Endothelial cell of hepatic sinusoid (primary cell): ENCODE measurements at regions not wholly inside any gene's neighbourhood (a gene's known extent, or its start where the extent isn't known, plus 50 kb on each side); places are given as distances from the start of the nearest gene placed in this dataset.
"Not testable (repeated sequence)": the region's sequence is repeated elsewhere in the genome, so short reads cannot be mapped to it uniquely, and the experiment has no call there.

Experiments used
- in situ Hi-C: cut with HindIII; loops from 2 replicates; pipeline ENCODE4 v1.10.0; 2017; ENCODE audit warnings: low sequenced_read_pairs

DNA sequence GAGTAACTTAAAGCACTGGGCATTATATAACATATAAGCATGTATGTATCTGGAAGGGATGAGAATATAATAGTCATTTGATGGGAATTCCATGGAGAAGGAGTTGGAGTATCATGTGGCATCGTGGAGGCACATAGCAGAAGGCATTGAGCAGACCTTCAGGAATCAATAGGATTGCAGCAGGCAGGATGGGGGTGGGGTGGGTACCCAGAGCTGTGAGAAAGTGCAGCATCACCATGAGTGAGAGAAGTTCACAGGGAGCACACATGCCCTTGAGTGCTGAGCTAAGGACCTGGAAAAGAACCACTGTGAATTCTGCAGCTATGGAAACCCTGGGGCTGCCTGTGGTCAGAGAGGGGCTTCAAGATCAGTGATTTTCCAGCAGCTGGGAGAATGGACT is 57.3 kb downstream of the MED10 start:
- in situ Hi-C loops, result no loop called here

DNA sequence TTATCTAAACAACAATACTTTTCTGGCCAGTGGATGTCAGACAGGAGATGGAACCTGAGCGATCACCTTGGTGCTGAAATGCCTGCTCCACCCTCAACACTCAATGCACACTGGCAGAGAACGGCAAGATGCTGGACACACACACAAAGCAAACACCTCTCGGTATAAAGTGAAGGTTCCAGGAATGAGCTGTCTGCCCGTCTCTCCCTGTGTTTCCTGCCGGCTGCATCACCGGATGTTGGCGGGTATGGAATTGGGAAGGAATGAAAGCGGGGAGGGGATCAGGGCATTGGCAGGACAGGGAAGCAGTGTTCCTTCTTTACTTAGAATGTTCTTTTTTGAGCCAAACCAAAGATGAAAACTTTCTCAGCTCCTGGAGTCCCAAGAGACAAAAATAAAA is 59.2 kb downstream of the MED10 start:
- in situ Hi-C loops, result loop anchor here (5.0 kb wide), 1 partner anchor 57 kb away; no protein-coding TSS in a partner anchor

DNA sequence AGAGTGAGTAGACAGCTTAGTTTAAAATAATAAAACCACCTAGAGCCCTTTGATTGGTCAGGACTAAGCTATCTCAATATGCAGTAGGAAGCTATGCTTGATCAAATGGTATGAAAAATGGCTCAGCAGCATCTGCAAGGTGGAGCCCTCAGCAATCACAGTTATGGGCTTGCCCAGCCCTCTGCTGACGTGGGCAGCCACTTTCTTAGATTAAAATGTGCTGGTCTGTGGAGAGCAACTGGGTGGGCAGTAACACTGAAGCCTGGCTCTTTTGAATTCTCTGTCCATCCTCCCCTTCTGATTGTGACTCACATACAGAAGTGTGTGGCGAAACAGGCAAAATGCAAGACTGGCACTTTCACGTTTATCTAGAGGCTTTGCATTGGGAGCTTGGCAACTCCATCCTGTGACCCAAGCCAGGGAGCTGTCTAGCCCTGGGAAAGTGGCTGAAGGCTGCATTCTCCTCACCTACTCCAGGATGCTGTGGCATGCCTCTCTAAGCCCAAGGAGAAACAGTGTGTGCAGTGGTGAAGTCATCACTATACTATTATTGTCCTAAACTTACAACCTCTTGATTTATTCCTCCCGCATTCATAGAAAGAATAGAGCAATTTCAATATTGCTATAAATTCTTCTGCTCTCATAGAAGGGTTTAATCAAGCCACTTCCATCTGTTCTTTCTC is 61.1 kb downstream of the MED10 start:
- in situ Hi-C loops, result loop anchor here (5.0 kb wide), 1 partner anchor 55 kb away; no protein-coding TSS in a partner anchor

DNA sequence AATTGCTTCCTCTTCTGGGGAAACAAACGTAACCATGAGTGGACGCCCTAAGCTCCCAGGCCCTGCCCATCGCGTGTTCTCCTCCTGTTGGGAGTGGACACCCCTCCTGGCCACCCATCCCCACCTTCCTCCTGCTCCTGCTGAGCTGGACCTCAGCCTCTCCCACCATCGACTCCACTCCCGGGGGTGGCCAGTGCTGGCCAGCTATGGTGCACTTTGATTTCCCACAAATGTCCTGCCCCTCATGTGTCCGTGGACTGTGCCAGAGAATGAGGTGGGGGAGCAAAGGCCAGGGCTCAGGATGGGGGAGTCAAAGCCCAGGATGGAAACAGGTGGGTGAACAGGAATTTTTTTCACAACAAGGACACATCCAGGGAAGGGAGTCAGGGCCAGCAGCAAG is 62.8 kb downstream of the MED10 start:
- in situ Hi-C loops, result loop anchor here (5.0 kb wide), 1 partner anchor 53 kb away; no protein-coding TSS in a partner anchor

DNA sequence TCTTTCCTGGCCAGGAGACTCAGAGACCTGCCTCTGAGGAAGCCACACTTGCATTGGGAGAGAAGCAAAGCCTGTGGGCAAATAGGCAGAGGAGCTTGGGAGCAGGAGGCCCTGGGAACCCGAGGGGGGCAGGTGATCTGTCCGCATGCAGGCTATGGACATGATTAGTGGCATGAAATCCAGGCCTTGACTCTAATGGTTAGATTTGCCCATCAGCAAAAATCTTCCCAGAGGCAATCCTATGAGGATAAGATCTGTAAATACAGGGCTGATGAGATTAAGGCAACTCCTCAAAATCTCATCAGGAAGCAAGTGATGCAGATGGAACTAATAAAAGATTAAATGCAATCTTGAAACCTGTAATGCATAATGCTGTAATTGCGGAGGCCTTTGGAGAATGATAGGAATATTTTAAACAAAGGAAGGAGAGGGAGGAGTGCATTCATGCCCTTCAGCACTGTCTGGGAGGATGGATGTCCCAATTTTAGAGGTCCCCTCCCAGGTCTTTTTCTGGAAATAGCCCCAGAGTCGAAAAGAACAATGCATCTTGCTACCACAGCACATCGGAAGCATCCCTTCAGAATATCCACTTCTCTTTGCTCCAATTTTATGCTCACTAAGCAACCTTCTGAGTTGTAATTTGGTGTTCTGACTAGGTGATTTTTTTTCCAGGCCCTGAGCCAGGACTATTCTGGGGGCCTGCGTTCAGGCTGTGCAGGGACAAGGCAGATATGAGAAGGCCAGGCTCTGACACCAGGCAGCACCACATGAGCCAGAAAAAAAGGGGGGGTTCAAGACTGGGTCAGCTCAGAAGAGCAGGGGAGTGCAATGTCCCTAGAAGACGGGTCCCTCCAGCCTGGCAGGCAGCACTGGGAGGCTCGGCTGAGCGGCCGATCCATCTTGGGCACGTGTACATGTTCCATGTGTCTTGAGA is 66.5 kb downstream of the MED10 start:
- in situ Hi-C loops, result no loop called here

DNA sequence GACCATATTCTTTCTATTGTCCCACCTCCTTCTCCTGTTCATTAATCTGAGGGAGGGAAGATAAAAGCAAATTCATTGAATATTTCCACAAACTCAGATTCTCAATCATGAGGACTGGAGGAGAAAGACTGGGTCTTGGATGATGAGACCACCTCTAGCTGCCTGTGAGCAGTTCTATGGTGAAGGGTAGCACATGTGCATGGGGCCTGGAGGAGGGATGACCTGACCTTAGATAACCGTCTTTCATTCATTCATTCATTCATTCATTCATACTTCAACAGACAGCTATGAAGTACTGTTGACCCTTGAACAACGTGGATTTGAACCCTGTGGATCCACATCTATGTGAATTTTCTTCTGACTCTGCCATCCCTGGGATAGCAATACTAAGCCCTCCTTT is 68.4 kb downstream of the MED10 start:
- in situ Hi-C loops, result no loop called here

DNA sequence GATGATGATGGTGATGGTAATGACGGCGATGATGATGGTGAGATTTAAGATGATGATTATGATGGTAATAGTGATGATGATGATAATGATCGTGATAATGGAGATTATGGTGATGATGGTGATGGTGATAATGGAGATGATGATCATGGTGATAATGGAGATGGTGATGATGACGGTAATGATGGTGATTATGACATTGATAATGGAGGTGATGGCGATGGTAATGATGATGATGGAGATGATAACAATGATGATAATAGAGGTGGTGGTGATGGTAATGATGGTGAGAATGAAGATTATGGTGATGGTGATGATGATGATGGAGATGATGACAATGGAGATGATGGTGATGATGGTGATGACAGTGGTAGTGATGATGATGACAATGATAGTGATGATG is 69.7 kb downstream of the MED10 start:
- in situ Hi-C loops, result no loop called here

DNA sequence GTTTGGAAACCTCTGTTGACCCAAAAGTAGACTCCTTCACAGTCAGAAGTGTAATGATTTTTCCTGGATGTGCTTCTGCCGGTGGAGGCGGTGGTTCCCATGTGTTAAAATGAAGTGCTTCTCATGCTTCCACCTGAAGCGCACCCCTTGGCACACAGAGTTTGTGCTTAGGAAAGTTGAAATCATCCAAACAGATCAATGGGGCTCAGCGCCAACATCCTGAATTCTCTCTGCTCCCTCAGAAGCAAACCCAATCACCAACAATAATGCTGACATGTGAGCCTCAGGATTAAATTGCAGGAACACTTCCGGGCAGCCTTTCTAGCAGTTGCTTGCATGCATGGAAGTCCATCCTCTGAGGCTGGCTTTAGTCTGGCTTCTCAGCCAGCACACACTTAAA is 71.0 kb downstream of the MED10 start:
- in situ Hi-C loops, result no loop called here

DNA sequence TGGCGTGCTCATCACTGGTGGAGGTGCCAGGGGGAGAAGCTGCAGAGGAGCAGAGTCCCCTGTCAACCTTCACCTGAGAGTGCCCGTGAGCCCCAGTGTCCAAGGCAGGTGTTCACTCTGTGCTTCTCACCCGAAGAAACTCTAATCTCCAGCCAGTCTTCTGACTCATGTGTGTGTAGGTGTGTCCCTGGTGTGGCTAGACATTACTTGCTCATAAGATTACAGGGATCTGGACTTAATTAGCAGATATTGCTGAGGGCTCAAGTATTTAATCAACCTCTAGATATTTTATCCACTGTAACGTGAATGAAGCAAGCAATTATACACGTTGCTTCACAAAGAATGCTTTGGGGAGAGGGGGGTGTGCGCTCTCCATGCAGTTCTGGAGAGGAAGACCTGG is 72.5 kb downstream of the MED10 start:
- in situ Hi-C loops, result no loop called here

DNA sequence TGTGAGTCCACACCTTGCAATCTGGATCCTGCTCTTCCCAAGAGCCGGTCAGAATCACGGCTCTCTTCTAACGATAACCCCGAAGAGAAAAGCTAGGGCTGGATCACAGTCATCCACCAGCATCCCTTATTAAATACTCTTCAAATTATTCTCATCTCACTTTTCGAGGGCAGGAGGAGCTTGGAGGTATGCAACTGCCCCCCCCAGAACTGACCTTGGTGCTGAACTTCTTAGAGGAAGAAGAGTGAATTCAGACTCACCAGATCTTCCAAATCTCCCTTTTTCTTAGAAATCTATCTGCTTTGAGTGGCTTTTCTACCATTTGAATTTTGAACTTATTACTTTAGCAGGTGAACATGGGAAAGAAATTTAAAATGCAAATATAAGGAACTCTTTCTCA is 75.7 kb downstream of the MED10 start:
- in situ Hi-C loops, result no loop called here

DNA sequence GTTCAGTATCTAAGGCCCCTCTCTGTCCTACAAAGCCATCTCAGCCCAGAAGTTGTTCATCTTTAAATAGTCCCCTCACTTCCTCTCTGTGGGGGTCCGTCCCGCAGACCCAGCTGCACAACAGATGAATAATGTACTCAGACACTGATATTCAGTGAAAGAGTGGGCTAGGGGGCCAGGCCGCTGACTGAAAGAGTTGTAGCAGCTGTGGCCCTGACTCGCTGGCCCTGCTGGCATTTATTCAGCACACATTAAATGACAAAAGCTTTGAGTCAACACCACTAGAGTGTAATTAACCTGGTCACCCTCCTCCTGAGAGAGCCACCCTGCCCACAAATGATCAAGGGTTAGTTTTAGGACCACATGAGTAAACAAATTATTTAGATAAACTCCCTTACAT is 76.3 kb downstream of the MED10 start:
- in situ Hi-C loops, result no loop called here

DNA sequence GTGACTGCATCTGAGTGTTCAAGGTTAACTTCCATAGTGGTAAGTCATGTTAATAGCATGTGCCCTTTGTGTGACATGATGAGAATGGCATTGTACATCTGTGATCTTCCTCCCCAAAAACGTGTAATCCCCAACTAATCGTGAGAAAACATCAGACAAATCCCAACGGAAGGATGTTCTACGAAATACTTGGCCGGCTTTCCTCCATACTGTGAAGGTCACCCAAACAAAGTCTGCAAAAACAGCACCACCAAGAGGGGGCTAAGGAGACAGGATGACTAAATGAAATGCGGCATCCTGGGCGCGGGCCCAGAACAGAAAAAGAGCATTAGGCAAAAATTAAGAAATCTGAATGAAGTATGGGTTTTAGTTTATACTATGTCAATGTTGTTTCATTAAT is 81.8 kb downstream of the MED10 start:
- in situ Hi-C loops, result loop anchor here (5.0 kb wide), 2 partner anchors 44 to 56 kb away; no protein-coding TSS in a partner anchor

DNA sequence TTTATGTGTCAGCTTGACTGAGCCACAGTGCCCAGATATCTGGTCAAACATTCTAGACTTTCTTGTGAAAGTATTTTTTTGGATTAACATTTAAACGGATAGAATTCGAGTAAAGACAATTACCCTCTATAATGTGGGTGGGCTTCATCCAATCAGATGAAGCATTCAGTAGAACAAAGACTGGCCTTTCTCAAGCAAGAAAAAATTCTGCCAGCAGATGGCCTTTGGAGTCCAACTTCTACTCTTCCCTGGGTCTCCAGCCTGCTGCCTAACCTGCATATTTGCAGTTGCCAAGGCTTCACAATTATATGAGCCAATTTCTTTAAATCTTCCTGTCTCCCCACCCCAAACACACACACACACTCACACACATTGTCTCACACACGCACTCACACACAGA is 86.4 kb downstream of the MED10 start:
- in situ Hi-C loops, result no loop called here

DNA sequence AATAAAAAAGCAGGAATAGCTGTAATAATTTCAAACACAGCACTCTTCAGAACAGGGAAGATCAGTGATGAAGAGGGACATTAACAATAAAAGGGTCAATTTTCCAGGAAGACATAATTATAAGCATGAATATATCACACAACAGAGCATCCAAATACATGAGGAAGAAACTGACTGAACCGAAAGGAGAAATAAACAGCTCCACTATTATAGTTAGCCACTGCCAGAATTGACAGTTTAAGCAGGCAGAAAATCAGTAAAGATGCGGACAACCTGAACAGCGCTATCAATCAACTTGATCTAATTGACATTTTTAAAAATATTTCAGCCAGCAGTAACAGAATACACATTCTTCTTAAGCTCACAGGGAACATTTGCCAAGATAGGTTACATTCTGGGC is 89.1 kb downstream of the MED10 start:
- in situ Hi-C loops, result no loop called here

DNA sequence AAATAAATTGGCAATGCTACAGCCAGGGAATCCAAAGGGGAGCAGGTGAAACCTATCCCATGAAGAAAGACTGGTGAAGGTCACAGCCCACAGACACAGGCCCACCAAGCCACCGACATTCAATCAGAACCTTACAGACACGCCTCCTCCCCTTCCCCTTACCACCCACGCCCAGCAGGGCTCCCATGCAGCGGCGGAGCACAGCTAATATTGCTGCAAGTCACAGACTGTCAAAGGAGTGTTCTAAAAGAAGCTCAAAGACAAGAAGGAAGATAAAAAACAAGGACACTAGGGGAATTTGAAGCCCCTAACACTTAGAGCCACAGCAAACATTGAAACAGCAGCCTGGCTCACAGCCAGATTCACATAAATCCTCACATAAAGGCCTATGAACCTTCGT is 91.2 kb downstream of the MED10 start:
- in situ Hi-C loops, result no loop called here

DNA sequence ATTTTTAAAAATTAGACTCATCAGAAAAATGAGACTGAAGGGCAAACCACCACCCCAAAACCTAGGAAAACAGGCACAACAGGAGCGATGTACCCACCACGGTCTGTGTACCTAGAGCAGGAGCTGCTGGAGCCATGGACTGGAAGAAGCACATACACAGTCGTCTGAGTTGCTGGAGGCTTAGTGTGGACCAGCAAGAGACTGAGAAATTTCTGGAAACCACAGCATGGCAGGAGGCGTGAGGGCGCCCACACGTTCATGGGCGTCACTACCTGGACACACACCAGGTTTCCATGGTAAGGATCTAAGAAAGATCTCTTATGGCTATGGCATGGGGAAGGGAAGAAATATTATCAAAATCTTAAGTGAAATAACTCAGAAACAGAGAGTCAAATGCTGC is 91.9 kb downstream of the MED10 start:
- in situ Hi-C loops, result no loop called here

DNA sequence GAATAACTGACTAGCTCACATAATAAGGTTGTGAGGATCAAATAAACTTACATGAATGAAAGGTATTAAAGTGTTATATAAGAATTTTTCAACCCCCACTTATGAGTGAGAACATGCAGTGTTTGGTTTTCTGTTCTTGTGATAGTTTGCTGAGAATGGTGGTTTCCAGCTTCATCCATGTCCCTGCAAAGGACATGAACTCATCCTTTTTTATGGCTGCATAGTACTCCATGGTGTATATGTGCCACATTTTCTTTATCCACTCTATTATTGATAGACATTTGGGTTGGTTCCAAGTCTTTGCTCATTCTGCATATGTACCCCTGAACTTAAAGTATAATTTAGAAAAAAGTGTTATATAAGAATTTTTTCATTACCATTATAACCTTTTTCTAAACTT is 93.9 kb downstream of the MED10 start:
- in situ Hi-C loops, result not testable (repeated sequence)

DNA sequence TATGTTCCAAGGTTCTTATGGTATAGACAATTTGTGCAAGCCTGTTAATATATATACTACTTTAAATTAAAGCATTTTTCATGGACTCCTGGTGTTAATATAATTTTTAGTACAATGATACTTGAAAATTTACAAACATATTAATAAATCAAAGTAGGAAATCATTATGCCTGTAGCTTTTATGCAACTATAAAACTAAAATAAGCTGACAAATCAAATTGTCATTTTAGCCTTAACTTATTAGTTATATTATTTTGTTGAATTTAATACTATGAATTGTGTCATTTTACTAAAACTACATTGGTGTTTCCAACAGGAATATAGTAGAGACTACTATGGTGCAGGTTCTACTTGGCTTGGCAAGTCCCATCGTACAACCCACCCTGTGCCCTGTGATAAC is 96.0 kb downstream of the MED10 start:
- in situ Hi-C loops, result no loop called here

DNA sequence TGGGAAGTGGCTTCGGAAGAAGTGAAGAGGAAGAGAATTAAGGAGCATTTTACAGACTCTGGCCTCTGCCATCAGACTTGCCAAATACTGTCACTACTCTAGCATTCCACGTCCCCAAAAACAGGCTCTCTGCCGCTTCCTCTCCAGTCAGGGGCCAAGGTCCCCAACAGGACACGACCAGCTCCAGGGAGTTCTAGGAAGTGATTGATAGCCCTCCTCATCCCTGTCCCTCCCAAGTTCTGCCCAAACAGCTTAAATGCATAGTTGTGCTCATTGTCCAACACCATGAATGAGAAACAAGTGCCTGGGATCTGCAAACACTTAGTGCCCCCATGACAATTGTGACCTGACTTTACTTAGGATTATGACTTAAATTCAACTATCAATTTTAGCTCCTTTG is 96.5 kb downstream of the MED10 start:
- in situ Hi-C loops, result no loop called here

DNA sequence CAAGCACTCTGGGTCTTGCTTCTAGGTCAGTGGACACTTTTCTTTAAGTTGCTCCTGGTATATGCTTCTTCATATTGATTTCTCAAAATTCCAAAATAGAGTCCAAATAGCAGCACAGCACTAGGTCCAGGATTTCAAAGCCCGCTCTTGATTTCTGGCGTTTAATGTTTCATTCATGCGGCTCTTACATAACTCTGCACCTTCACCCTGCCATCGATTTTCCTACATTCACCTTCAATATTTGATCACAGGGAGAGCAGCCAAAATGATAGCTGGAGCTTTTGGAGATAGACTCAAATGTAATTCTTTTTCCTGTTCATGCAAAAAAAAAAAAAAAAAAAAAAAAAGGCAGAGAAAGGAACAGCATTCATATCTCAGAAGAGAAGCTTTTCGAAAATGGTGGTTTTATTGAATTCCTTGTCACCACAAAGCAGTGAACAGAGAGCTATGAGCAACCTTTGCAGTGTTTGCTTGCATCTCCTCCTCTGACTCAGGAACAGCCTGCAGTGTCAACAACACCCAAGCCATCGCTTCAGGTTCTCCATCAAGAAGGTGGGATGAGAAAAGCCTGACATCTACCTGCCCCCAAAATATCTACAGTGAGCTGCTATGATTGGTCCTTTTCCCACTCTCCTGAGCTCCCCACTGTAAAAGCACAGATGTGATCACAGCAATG is 97.8 kb downstream of the MED10 start:
- in situ Hi-C loops, result no loop called here

DNA sequence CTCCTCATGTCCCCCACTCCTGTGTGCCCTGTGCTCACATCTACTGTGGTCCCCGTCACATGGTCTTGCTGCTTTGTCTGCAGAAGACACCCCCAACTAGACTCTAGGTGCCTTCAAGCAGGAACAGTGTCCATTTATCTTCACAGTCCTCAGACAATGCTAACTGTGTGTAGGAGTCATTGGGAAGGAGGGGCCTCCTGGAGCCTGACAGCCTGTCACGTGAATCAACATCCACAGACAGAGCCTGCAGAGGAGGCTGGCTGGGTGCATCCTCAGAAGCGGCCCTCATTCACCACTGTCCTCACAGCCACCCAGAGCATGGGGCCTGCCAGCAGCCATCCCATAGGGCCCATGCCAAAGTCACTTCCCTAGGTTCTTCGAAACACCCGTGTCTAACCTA is 98.7 kb downstream of the MED10 start:
- in situ Hi-C loops, result no loop called here
